ENCODE measurements at regions not wholly inside any gene's neighbourhood (a gene's known extent, or its start where the extent isn't known, plus 50 kb on each side); places are given as distances from the start of the nearest gene placed in this dataset.

DNA sequence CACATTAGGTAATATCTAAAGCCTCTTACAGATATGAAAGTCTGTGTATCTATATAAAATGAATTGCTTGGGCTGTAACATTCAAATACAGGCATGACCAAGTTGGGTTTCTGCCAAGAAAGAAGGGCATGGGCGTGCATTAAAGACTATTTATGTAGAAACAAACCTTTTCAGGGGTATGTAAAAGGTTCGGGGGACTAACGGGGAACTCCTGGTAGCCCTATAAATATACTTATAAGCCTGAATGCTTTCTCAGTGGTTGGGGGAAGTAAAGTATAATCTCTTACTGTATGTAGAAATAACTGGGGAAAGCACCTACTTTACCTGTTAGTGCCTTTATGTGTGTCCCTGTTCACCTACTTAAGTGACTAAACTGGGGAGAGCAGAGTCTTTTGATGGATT lies 154.5 kb upstream of the TBL1XR1 start:
- TF ChIP-seq, protein P1, sequence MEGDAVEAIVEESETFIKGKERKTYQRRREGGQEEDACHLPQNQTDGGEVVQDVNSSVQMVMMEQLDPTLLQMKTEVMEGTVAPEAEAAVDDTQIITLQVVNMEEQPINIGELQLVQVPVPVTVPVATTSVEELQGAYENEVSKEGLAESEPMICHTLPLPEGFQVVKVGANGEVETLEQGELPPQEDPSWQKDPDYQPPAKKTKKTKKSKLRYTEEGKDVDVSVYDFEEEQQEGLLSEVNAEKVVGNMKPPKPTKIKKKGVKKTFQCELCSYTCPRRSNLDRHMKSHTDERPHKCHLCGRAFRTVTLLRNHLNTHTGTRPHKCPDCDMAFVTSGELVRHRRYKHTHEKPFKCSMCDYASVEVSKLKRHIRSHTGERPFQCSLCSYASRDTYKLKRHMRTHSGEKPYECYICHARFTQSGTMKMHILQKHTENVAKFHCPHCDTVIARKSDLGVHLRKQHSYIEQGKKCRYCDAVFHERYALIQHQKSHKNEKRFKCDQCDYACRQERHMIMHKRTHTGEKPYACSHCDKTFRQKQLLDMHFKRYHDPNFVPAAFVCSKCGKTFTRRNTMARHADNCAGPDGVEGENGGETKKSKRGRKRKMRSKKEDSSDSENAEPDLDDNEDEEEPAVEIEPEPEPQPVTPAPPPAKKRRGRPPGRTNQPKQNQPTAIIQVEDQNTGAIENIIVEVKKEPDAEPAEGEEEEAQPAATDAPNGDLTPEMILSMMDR (IDR thresholded peaks at IDR 0.05; ENCODE audit: low read depth, low read length): no peak
- TF ChIP-seq POLR2A (IDR thresholded peaks at IDR 0.05; ENCODE audit: extremely low read depth, insufficient read length): no peak
- no peak for TF ChIP-seq MYC (IDR thresholded peaks at IDR 0.05; ENCODE audit: low read depth, low read length)
